HG02678 (cell line): ENCODE measurements at regions not wholly inside any gene's neighbourhood (a gene's known extent, or its start where the extent isn't known, plus 50 kb on each side); places are given as distances from the start of the nearest gene placed in this dataset.

ENCODE experiments used
- ATAC-seq: cut with Tn5 transposase; IDR thresholded peaks from one replicate; pipeline ENCODE4 v1.9.1; 2021; ENCODE audit warnings: mild to moderate bottlenecking, moderate library complexity; ENCODE audit not compliant: unreplicated experiment

- no peak for ATAC-seq
Observed at GRCh38 chr7:41383596-41383995, 319.3 kb downstream of the INHBA start.

GRCh38 chr7:41378156-41378555, 324.7 kb downstream of the INHBA start:
- no peak for ATAC-seq

- ATAC-seq: no peak
Observed at GRCh38 chr7:41375582-41375981, 327.3 kb downstream of the INHBA start.

GRCh38 chr7:41374150-41374848, 328.6 kb downstream of the INHBA start:
- ATAC-seq: no peak

GRCh38 chr7:41367967-41368882, 334.7 kb downstream of the INHBA start:
- no peak for ATAC-seq

- no peak for ATAC-seq
Observed at GRCh38 chr7:41351091-41351490, 351.8 kb downstream of the INHBA start.

GRCh38 chr7:41346878-41347277, 356.0 kb downstream of the INHBA start:
- ATAC-seq: no peak

GRCh38 chr7:41339913-41340676, 362.8 kb downstream of the INHBA start:
- no peak for ATAC-seq

- ATAC-seq: no peak
Observed at GRCh38 chr7:41336981-41337380, 365.9 kb downstream of the INHBA start.

- no peak for ATAC-seq
Observed at GRCh38 chr7:41336455-41336952, 366.4 kb downstream of the INHBA start.

GRCh38 chr7:41334071-41334862, 368.6 kb downstream of the INHBA start:
- ATAC-seq: no peak

GRCh38 chr7:41333511-41333910, 369.4 kb downstream of the INHBA start:
- ATAC-seq: no peak

- ATAC-seq: no peak
Observed at GRCh38 chr7:41331194-41331593, 371.7 kb downstream of the INHBA start.

GRCh38 chr7:41328544-41328943, 374.3 kb downstream of the INHBA start:
- no peak for ATAC-seq

- ATAC-seq: no peak
Observed at GRCh38 chr7:41328131-41328530, 374.8 kb downstream of the INHBA start.

GRCh38 chr7:41326616-41327015, 376.3 kb downstream of the INHBA start:
- no peak for ATAC-seq

GRCh38 chr7:41323806-41324205, 379.1 kb downstream of the INHBA start:
- ATAC-seq: no peak

- no peak for ATAC-seq
Observed at GRCh38 chr7:41319581-41319980, 383.3 kb downstream of the INHBA start.

GRCh38 chr7:41316410-41316809, 386.5 kb downstream of the INHBA start:
- ATAC-seq: no peak

GRCh38 chr7:41315764-41316163, 387.1 kb downstream of the INHBA start:
- ATAC-seq: no peak
